ENCODE measurements at regions not wholly inside any gene's neighbourhood (a gene's known extent, or its start where the extent isn't known, plus 50 kb on each side); places are given as distances from the start of the nearest gene placed in this dataset.

GRCh38 chr6:24994812-24995211, 59.1 kb upstream of the RIPOR2 start:
- Histone ChIP-seq H3K4me1 (no peaks in the 10 kb centered on the region; the same call in 1 of the 2 replicates), H3K27me3 (no peaks in the 10 kb centered on the region), H3K9me3 (no peaks in the 10 kb centered on the region), H3K4me3 (ENCODE audit: low read depth, low read length) (no peak overlapping the region), H3K36me3 (no peaks in the 10 kb centered on the region)
- DNase-seq: no peak
- TF ChIP-seq CTCF (IDR thresholded peaks at IDR 0.05; ENCODE audit: low read depth, low read length): peak; percentile 19; the same call in 1 of the 2 replicates

GRCh38 chr6:24995270-24995669, 59.5 kb upstream of the RIPOR2 start:
- Histone ChIP-seq H3K4me3 (ENCODE audit: low read depth, low read length) (no peak overlapping the region), H3K4me1 (no peaks in the 10 kb centered on the region; the same call in 1 of the 2 replicates), H3K27me3 (no peaks in the 10 kb centered on the region), H3K36me3 (no peaks in the 10 kb centered on the region), H3K9me3 (no peaks in the 10 kb centered on the region)
- no peak for TF ChIP-seq CTCF (IDR thresholded peaks at IDR 0.05; ENCODE audit: low read depth, low read length)
- DNase-seq: no peak

GRCh38 chr6:24996269-24996836, 60.6 kb upstream of the RIPOR2 start:
- Histone ChIP-seq H3K27me3 (no peaks in the 10 kb centered on the region), H3K4me3 (ENCODE audit: low read depth, low read length) (no peak overlapping the region), H3K36me3 (no peaks in the 10 kb centered on the region), H3K9me3 (no peaks in the 10 kb centered on the region), H3K4me1 (no peaks in the 10 kb centered on the region)
- DNase-seq: no peak
- TF ChIP-seq CTCF (IDR thresholded peaks at IDR 0.05; ENCODE audit: low read depth, low read length): no peak

- H3K36me3 ChIP-seq: no peaks in the 10 kb centered on the region
- TF ChIP-seq CTCF (IDR thresholded peaks at IDR 0.05; ENCODE audit: low read depth, low read length): no peak
- DNase-seq: no peak
- H3K27me3 ChIP-seq: no peaks in the 10 kb centered on the region
- no peak overlapping the region for H3K4me3 ChIP-seq (ENCODE audit: low read depth, low read length)
- no peaks in the 10 kb centered on the region for H3K9me3 ChIP-seq
- H3K4me1 ChIP-seq: no peaks in the 10 kb centered on the region
Measured at GRCh38 chr6:24997231-24997630, 61.5 kb upstream of the RIPOR2 start.

GRCh38 chr6:24997905-24998304, 62.1 kb upstream of the RIPOR2 start:
- no peak for TF ChIP-seq CTCF (IDR thresholded peaks at IDR 0.05; ENCODE audit: low read depth, low read length)
- no peak for DNase-seq
- Histone ChIP-seq H3K27me3 (no peaks in the 10 kb centered on the region), H3K4me1 (no peaks in the 10 kb centered on the region), H3K36me3 (no peaks in the 10 kb centered on the region), H3K9me3 (no peaks in the 10 kb centered on the region), H3K4me3 (ENCODE audit: low read depth, low read length) (no peak overlapping the region)

- no peak for DNase-seq
- Histone ChIP-seq H3K9me3 (no peaks in the 10 kb centered on the region), H3K27me3 (no peaks in the 10 kb centered on the region), H3K4me1 (no peaks in the 10 kb centered on the region), H3K36me3 (no peaks in the 10 kb centered on the region), H3K4me3 (ENCODE audit: low read depth, low read length) (no peak overlapping the region)
- TF ChIP-seq CTCF (IDR thresholded peaks at IDR 0.05; ENCODE audit: low read depth, low read length): no peak
Measured at GRCh38 chr6:25002326-25003091, 66.7 kb upstream of the RIPOR2 start.

Data from BE2C (cell line).